PC-3 (cell line): ENCODE measurements at regions not wholly inside any gene's neighbourhood (a gene's known extent, or its start where the extent isn't known, plus 50 kb on each side); places are given as distances from the start of the nearest gene placed in this dataset.

Experiments used
- ATAC-seq: fragments of 200-7000 bp; cut with Tn5 transposase; 2 replicates; pipeline ENCODE4 v1.9.1; 2020; ENCODE audit warnings: mild to moderate bottlenecking, moderate library complexity
- BruUV-seq: library from RNA; stranded (reverse); fragments of 400-500 nt; replicated peaks from 2 replicates; lab custom pipeline; 2021; lab: Mats Ljungman, UMichigan
- CTCF ChIA-PET: fragments of 300-600 bp; sonication (Branson Sonifier 250); formaldehyde crosslinking; loops from one replicate; lab custom pipeline; 2022; ENCODE audit warnings: antibody characterized with exemption; lab: Charles Lee
- POLR2A ChIA-PET: fragments of 300-600 bp; sonication (Branson Sonifier 250); formaldehyde crosslinking; loops from one replicate; lab custom pipeline; 2022; ENCODE audit warnings: antibody characterized with exemption; ENCODE audit not compliant: unreplicated experiment; lab: Charles Lee
- DNase-seq: peaks from one replicate; pipeline ENCODE4 v3.0.0-alpha.2; 2015
- H2AFZ ChIP-seq: fragments of 300-600 bp; sonication (generic); 2 replicates; pipeline ENCODE4 v1.6.0; 2016; ENCODE audit warnings: antibody characterized with exemption, low read length
- H3F3A ChIP-seq: fragments of 300-600 bp; sonication (generic); one replicate; pipeline ENCODE4 v1.6.0; 2017; ENCODE audit warnings: antibody characterized with exemption, low read length, control low read depth, mild to moderate bottlenecking; ENCODE audit not compliant: unreplicated experiment
- H3K27ac ChIP-seq: fragments of 300-600 bp; sonication (generic); 2 replicates; pipeline ENCODE4 v1.5.1; 2016; ENCODE audit warnings: mild to moderate bottlenecking, low read length
- H3K27me3 ChIP-seq: fragments of 300-600 bp; sonication (generic); 2 replicates; pipeline ENCODE4 v1.6.1; 2016; ENCODE audit warnings: low read length, mixed read lengths
- H3K36me3 ChIP-seq: fragments of 300-600 bp; sonication (generic); 2 replicates; pipeline ENCODE4 v1.6.1; 2016; ENCODE audit warnings: low read depth, mixed run types, low read length, mixed read lengths
- H3K4me1 ChIP-seq: fragments of 300-600 bp; sonication (generic); 2 replicates; pipeline ENCODE4 v1.5.1; 2016; ENCODE audit warnings: low read length; ENCODE audit not compliant: insufficient read depth
- H3K4me2 ChIP-seq: fragments of 300-600 bp; sonication (generic); 2 replicates; pipeline ENCODE4 v1.6.0; 2016; ENCODE audit warnings: low read length
- H3K4me3 ChIP-seq: fragments of 300-600 bp; sonication (generic); 2 replicates; pipeline ENCODE4 v1.5.1; 2016; ENCODE audit warnings: mild to moderate bottlenecking, low read length, mixed read lengths
- H3K79me2 ChIP-seq: fragments of 300-600 bp; sonication (generic); 2 replicates; pipeline ENCODE4 v1.6.1; 2017; ENCODE audit warnings: low read length, mixed read lengths
- H3K9ac ChIP-seq: fragments of 300-600 bp; sonication (generic); 2 replicates; pipeline ENCODE4 v1.6.0; 2016; ENCODE audit warnings: mild to moderate bottlenecking, low read length
- H3K9me2 ChIP-seq: fragments of 300-600 bp; sonication (generic); replicated peaks from 2 replicates; pipeline ENCODE4 v1.6.1; 2016; ENCODE audit warnings: mixed run types, low read length, mixed read lengths
- H3K9me3 ChIP-seq: fragments of 300-600 bp; sonication (generic); 2 replicates; pipeline ENCODE4 v1.6.1; 2016; ENCODE audit warnings: low read length, mixed read lengths
- H4K20me1 ChIP-seq: fragments of 300-600 bp; sonication (generic); 2 replicates; pipeline ENCODE4 v1.6.1; 2016; ENCODE audit warnings: low read length, mixed read lengths
- CTCF ChIP-seq: fragments of 300-600 bp; sonication (generic); conservative IDR thresholded peaks from 2 replicates; pipeline ENCODE4 v1.5.1; 2017; ENCODE audit warnings: antibody characterized with exemption, low read depth, mild to moderate bottlenecking, low read length
- EZH2 ChIP-seq: fragments of 300-600 bp; sonication (generic); IDR thresholded peaks from one replicate; pipeline ENCODE4 v1.6.1; 2017; ENCODE audit warnings: antibody characterized with exemption, mild to moderate bottlenecking, low read length; ENCODE audit not compliant: unreplicated experiment
- EZH2phosphoT487 ChIP-seq: fragments of 300-600 bp; sonication (generic); IDR thresholded peaks from 2 replicates; pipeline ENCODE4 v1.6.1; 2018; ENCODE audit warnings: mild to moderate bottlenecking, antibody characterized with exemption, low read length, borderline replicate concordance
- intact Hi-C: fragments of 100-400 bp; cut with micrococcal nuclease; formaldehyde crosslinking; loops from 2 replicates; pipeline ENCODE4 v1.9.0; 2023

- intact Hi-C loops, result no loop called here
- TF ChIP-seq EZH2phosphoT487 (no peak), EZH2 (no peak), CTCF (no peak)
- no TSS peak for BruUV-seq
- DNase-seq (no peak), ATAC-seq (no peak)
- Histone ChIP-seq H3K4me1 (no peaks in the 10 kb centered on the region), H4K20me1 (no peaks in the 10 kb centered on the region), H3K79me2 (no peaks in the 10 kb centered on the region), H2AFZ (no peak overlapping the region), H3K27ac (no peak overlapping the region), H3K27me3 (no peaks in the 10 kb centered on the region), H3K36me3 (no peaks in the 10 kb centered on the region), H3K9ac (no peak overlapping the region), H3K9me3 (no peaks in the 10 kb centered on the region), H3F3A (no peaks in the 10 kb centered on the region), H3K9me2 (no peaks in the 10 kb centered on the region), H3K4me2 (no peak overlapping the region), H3K4me3 (no peak overlapping the region)
- POLR2A ChIA-PET, result no interaction called here
- CTCF ChIA-PET, result no interaction called here
Observed at GRCh38 chr2:23073056-23073455, 311.9 kb upstream of the KLHL29 start.

- no peaks in the 10 kb centered on the region for H3K9me2 ChIP-seq
- H2AFZ ChIP-seq, result no peak overlapping the region
- intact Hi-C loops, result no loop called here
- no peaks in the 10 kb centered on the region for H3K4me1 ChIP-seq
- H3K79me2 ChIP-seq, result no peaks in the 10 kb centered on the region
- DNase-seq (no peak), ATAC-seq (no peak)
- H3K27ac ChIP-seq, result no peak overlapping the region
- no peak for TF ChIP-seq CTCF
- H3K4me2 ChIP-seq, result no peak overlapping the region
- no peaks in the 10 kb centered on the region for H3K36me3 ChIP-seq
- ChIA-PET POLR2A (no interaction called here), CTCF (no interaction called here)
- H3K4me3 ChIP-seq, result no peak overlapping the region
- H3K9me3 ChIP-seq, result no peaks in the 10 kb centered on the region
- BruUV-seq, result no TSS peak
- no peaks in the 10 kb centered on the region for H3F3A ChIP-seq
- H4K20me1 ChIP-seq, result no peaks in the 10 kb centered on the region
- H3K27me3 ChIP-seq, result no peaks in the 10 kb centered on the region
- no peak overlapping the region for H3K9ac ChIP-seq
Observed at GRCh38 chr2:23073671-23074070, 311.3 kb upstream of the KLHL29 start.

GRCh38 chr2:23077596-23077995 lies 307.4 kb upstream of the KLHL29 start:
- TF ChIP-seq EZH2, result no peak
- TF ChIP-seq EZH2phosphoT487, result no peak
- no peak for TF ChIP-seq CTCF
- H3K9me3 ChIP-seq, result no peaks in the 10 kb centered on the region
- H3K4me3 ChIP-seq, result no peak overlapping the region
- POLR2A ChIA-PET, result no interaction called here
- H4K20me1 ChIP-seq, result no peaks in the 10 kb centered on the region
- intact Hi-C loops, result no loop called here
- H3K4me2 ChIP-seq, result no peak overlapping the region
- H3K27me3 ChIP-seq, result no peaks in the 10 kb centered on the region
- H3K79me2 ChIP-seq, result no peaks in the 10 kb centered on the region
- CTCF ChIA-PET, result no interaction called here
- H3K27ac ChIP-seq, result no peak overlapping the region
- ATAC-seq (no peak), DNase-seq (no peak)
- no peaks in the 10 kb centered on the region for H3K36me3 ChIP-seq
- H3K4me1 ChIP-seq, result no peaks in the 10 kb centered on the region
- no peak overlapping the region for H3K9ac ChIP-seq
- H3K9me2 ChIP-seq, result no peaks in the 10 kb centered on the region
- H3F3A ChIP-seq, result no peaks in the 10 kb centered on the region
- no TSS peak for BruUV-seq
- H2AFZ ChIP-seq, result no peak overlapping the region
